Lung microvascular endothelial cell (primary cell): ENCODE measurements at regions not wholly inside any gene's neighbourhood (a gene's known extent, or its start where the extent isn't known, plus 50 kb on each side); places are given as distances from the start of the nearest gene placed in this dataset.
"Not testable (repeated sequence)": the region's sequence is repeated elsewhere in the genome, so short reads cannot be mapped to it uniquely, and the experiment has no call there.

Experiments
- DNase-seq, 2 donors: peaks; one replicate each; pipeline versions ENCODE4 v3.0.0 to v3.0.0-alpha.2; 2010; ENCODE audit warnings: low read depth in 2 of 2

DNA sequence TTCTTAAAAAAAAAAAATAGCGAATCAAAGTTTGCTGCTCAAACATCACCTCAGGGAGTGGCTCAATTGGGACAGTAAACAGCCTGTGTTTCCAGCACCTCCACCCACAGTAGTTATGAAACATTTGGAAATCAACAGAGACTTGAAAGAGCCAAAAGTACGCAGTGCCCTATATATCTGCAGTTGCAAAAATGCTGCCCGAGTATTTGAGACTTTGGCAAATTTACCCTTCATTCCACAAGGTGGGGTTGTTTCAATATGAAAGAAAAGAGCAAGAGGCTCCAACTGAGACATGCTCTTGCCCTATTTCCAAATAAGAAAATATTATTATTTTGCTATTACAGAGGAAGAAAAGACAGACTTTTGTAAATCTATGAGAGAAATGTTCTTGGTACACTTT is 851.1 kb upstream of the RAG2 start:
- no peak for DNase-seq

DNA sequence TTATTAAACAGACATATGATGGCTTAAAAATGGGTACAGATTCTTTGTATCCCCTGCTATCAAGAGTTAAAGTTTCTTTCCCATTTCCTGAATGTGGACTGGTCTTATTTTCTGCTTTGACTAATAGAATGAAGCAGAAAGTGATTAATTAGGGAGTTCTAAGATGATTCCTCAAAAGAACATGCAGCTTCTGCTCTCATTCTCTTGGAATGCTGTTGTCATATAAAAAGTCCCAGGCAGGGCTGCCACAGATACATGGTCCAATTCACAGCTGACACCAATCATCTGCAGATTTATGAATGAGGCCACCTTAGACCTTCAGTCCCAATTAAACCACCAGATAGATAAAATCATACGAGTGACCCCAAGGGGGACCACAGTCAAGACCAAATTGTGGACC is 844.5 kb upstream of the RAG2 start:
- DNase-seq = no peak

DNA sequence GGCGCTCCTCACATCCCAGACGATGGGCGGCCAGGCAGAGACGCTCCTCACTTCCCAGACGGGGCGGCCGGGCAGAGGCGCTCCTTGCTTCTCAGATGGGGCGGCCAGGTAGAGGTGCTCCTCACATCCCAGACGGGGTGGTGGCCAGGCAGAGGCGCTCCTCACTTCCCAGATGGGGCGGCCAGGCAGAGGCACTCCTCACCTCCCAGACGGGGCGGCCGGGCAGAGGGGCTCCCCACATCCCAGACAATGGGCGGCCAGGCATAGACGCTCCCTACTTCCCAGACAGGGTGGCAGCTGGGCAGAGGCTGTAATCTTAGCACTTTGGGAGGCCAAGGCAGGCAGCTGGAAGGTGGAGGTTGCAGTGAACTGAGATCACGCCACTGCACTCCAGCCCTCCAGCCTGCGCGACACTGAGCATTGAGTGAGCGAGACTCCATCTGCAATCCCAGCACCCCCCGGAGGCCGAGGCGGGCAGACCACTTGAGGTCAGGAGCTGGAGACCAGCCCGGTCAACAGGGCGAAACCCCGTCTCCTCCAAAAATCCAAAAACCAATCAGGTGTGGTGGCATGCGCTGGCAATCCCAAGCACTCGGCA is 833.7 kb upstream of the RAG2 start:
- DNase-seq = not testable (repeated sequence)

DNA sequence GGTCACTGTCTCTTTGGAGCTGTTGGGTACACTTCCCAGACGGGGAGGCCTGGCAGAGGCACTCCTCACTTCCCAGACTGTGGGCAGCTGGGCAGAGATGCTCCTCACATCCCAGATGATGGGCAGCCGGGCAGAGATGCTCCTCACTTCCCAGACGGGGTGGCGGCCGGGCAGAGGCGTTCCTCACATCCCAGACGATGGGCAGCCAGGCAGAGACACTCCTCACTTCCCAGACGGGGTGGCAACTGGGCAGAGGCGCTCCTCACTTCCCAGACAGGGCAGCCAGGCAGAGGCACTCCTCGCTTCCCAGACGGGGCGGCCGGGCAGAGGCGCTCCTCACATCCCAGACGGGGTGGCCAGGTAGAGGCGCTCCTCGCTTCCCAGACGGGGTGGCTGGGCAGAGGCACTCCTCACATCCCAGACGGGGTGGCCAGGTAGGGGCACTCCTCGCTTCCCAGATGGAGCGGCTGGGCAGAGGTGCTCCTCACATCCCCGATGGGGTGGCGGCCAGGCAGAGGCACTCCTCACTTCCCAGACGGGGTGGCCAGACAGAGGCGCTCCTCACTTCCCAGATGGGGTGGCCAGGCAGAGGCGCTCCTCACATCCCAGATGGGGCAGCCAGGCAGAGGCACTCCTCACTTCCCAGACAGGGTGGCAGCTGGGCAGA is 833.1 kb upstream of the RAG2 start:
- not testable (repeated sequence) for DNase-seq

DNA sequence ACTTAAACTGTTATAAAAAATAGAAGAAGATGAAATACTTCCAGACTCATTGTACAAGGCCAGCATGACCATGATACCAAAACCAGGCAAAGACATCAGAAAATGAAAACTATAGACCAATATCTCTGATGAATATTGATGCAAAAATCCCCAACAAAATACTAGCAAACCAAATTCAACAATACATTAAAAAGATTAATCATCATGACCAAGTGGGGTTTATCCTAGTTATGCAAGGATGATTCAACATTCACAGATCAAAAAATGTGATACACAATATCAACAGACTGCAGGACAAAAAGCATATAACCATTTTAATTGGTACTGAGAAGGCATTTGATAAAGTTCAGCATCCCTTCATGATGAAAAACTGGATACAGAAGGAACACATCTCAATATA is 824.5 kb upstream of the RAG2 start:
- DNase-seq = no peak

DNA sequence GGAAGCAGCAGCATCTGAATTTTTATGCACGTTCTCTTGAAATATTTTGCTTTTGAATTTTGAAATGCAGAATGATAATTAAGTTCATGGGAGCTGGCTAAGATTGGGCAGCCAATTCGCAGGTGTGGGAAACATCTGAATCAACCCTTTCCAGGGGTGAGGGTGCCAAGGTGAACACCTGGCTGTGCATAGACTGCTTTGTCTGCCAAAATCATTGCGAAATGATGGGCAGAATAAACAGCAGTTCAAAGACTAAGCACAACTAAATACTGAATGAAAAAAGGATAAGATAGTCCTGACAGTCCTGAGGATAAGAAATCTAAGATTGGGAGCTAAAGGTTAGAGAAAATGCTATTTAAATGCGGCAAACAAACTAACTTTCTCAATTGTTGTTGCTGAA is 813.3 kb upstream of the RAG2 start:
- DNase-seq = no peak

DNA sequence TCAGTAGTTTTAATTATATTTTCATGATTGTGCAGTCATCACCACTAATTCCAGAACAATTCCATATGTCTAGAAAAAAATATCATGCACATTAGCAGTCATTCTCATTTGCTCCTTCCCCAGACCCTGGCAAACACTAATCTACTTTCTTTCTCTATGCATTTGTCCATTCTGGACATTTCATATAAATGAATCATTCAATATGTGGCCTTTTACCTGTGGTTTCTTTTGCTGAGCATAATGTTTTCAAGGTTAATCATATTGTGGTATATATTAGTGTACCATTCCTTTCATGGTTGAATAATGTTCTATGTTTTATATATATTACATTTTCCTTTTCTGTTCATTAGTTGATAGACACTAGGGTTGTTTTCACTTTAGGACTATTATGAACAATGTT is 811.1 kb upstream of the RAG2 start:
- DNase-seq = no peak

DNA sequence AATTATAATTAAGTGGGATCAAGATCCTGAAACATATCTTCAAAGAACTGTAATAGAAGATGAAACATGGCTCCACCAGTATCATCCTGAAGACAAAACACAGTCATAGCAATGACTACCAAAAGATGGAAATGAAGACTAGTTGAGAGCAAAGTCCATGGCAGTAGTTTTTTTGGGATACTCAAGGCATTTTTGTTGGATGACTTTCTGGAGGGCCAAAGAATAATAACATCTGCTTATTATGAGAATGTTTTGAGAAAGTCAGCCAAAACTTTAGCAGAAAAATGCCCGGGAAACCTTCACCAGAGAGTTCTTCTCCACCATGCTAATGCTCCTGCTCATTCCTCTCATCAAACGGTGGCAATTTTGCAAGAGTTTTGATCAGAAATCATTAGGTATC is 809.4 kb upstream of the RAG2 start:
- no peak for DNase-seq

DNA sequence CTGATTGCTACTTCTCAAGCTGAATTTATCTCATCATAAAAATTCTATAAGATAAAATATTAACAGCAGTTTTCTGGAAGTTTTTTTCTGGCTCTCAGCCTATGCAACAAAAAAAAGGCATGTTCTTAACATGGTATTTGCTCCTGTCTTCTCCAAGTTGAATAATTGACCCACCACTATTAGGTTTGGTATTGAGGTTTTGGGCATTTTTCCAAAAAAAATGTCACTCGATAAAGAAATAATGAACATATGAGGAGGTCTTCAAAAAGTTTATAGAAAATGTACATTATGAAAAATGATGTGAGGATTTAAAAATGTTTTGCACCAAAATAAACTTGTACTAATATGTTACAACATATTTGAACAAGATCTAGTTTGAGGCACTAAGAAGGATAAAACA is 808.6 kb upstream of the RAG2 start:
- DNase-seq = no peak

DNA sequence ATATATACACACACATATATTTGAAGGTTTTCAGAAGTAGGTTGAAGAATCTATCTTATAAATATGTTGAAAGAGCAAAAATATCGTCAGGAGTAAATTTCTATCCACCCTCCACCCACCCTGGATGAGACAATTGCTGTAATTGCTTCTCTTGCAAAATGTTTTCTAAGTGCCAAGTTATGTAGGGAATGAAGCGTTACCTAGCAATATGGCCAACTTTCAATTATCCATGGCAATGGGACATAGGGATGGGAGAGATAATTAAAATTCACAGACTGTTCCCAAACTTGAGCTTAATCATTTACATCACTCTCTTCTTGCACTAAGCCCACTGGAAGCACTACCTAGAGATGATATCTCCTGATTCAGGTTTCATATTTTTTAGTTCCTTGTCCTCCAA is 806.2 kb upstream of the RAG2 start:
- no peak for DNase-seq

DNA sequence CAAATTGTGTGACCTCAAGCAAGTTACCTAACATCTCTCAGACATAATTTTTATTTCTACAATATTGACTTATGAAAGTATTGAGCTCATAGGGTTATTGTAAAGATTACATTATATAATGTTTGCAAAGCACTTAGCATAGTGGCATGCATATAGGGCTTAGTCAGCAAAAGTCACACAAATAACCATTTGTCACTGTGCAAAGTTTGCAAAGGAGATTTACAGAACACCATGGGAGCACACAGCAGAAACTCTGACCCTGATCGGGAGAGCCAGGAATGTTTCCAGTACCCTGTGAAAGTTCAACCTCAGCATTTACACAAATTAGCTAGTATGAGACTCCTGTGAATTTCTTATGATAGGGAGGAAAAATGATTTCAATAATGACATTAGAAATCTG is 804.6 kb upstream of the RAG2 start:
- DNase-seq = no peak

DNA sequence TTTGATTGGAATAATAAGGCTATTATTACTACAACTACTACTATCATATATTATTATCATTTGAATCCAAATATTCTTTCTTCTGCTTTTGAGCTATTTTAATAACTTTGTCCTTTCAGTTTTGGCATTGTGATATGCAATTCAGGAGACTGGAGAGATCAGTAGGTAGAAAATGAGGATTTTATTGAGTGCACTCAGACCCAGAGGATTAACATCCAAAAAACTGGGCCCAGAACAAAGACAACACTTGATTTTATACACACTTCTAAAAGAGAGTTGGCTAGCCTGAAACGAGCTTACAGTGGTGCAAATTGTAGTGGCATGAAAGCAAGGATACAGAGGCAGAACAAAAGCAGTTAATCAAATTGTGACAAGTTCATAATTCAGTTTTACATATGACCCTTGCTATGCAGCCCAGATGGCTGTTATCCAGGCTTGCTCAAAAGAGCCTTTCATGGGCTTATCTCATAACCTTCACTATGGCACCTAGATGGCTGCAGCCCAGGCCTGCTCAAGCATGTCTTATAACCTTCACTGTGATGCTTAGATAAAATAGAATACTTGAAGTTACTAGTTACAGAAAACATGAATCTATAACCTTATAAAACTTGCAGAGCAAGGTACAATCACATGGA is 796.3 kb upstream of the RAG2 start:
- no peak for DNase-seq

DNA sequence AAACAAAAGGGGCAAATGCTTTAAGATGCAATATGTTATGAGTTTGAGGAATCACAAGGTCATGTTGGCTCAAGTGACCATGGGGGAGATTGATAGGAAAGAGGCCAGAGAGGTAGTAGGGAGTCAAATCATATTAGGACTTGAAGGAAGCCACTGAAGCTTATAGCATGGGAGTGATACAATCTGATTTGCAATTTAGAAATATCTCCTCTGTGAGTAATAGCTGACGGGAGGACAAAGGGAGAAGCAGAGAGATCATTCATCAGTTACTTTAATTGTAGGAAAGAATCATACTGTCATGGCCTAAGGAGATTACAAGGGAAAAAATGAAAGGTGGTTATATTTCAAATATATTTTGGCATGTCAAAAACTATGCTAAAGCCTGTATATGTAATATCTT is 793.6 kb upstream of the RAG2 start:
- no peak for DNase-seq

DNA sequence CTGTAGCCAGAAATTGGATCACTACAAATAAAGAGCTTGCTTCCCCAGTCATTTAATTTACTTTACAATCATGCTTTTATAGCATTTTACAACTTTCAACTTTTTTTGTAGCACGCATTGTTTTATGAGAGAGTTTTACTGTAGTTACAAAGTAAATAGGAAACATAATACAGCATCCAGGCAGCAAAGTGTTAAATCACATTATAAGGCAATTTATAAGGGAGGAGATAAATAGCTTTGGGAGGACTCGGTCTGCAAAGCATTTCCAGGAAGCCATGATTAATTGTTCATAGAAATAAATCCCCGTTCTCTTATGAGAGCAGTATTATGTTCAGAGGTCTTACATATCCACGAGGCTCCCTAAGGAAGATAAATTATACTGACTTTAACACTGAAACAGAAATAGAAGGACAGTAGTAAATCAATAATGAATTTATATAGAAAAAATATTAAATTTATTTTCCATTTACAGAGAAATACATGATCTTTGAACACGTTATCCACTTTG is 792.6 kb upstream of the RAG2 start:
- no peak for DNase-seq

DNA sequence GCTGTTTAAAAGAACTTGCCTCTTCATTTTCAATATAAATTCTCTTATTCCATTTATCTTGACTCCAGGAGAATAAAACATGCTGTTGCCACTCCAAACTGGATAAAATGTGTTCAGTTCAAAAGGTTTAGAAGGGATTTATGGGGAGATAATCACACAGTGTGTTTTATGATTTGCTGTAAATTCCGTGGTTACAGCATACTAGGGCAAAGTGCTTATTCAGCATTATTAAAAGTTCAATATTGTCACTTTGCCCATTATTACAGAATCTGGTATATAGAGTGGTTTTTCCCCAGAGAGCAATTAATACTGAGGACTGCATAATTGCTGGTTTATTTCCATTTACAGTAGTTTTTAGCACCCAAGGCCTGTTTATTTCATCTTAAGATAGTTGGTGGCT is 780.9 kb upstream of the RAG2 start:
- no peak for DNase-seq

DNA sequence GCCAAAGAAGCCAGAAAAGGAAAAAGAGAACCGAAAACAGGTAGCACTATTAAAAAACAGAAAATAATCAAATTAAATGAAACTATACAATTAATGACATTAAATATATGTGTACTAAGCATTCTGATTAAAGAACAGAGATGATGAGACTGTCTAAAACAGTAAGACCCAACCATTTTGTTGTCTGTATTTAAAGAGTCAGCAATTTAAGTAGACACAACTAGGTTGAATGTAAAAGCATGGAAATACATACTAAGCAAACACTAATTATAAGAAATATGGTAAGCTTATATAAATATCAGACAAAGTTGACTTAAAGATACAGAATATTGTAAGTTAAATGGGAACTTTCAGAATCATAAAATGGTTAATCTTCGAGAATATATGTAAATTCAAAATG is 774.6 kb upstream of the RAG2 start:
- DNase-seq = no peak

DNA sequence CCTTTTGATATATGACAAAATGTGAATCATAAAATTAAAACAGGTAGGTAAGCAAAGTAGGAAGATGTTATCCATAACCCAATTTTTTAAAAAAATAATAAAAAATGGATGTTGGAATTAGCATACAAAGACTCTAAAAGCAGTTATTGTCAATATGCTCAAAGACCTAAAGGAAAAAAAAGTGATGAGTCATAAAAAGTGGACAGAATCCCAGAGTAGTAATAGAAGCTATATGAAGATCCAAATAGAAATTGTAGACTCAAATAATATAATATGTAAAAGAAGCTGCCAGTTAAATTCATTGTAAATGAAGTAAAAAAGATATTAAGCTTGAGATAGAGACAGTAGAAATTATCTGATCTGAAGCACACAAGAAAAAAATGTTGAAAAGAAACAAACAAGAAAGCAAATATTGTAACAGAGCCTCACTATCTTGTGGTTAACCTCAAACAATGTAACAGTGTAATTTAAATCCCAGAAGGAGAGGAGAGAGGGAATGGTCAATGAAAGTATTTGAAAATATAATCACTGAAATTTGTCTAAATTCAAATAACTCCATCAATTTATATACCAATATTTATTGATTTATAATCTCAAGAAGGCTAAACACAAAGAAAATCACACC is 773.4 kb upstream of the RAG2 start:
- DNase-seq = no peak

DNA sequence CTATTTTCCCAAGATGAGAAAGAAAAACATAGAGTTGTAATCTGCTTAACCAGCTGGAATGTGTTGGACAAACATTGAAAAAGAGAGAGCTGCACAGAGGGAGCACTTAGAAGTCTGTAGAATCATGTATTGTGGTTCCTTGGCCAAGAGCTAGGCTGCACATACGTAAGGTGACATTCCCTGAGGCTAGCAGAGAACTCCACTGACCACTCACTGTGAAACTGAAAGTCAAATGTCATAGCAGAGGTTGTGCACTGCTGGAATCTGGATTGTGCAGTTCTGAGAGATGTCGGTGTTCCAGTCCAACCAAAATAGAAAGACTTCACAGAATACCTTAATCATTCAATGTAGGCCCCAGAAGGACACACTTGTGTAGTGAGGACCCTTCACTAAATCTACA is 772.8 kb upstream of the RAG2 start:
- DNase-seq = no peak

DNA sequence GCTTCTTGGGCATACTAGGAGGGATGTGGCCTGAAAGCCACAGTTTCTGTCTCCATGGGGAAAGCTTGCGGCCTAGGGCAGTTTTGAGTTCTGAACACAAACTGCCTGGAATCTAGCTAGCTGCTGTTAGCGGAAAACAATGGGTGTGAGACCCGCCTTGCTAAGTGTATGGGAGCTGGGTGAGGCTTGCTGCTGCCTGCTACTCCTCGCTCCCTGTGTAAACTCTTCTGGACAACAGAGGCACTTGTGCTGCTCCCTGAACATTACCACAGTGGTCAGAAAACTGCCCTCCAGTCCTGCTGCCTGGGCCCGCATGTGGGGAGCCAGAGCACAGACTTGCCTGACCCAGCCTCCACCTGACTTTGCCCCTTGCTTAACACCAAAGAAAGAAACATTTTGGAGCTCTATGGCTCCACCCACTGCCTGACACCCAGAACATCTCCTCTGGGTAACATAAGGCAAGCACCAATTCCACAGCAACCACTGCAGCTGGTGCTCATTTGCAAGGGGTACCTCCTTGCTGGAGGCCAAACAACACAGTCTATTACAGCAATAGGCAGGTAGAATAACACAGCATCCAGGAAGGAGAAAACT is 766.3 kb upstream of the RAG2 start:
- no peak for DNase-seq

DNA sequence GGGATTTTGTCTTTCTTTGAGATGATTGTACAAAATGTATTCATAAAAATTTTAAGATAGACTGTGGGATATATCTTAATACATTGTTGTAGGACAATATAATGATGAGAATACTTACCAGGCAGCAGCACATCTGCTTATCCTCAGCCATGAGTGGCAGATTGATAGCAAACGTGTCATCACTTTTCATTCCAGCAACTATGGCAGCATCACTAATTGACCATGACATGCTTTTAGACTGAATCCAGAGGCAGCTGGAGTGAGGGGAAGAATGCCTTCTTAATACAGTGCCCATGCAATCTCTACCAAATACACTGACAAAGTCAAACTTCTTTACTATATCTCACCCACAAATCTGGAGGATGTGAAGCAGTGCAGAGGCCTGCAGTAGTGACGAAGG is 755.2 kb upstream of the RAG2 start:
- no peak for DNase-seq

DNA sequence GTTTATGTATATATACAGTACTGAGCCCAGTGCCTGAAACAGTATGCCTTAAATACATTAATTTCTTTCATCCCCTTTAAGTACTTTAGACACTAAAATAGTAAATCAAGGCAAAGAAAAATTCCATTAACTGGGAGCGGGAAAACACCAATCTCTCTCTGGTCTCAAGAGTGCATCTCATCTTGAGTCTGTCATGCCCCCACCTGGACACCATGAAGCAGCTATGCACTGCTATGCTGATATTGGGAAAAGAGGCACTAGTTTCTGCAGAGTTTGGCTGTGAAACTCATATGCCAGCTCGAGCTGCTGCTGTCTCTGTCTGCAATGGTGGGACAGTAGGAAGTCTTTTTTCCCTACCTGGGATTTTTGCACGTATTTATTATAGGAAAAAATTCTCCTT is 754.4 kb upstream of the RAG2 start:
- DNase-seq = no peak

DNA sequence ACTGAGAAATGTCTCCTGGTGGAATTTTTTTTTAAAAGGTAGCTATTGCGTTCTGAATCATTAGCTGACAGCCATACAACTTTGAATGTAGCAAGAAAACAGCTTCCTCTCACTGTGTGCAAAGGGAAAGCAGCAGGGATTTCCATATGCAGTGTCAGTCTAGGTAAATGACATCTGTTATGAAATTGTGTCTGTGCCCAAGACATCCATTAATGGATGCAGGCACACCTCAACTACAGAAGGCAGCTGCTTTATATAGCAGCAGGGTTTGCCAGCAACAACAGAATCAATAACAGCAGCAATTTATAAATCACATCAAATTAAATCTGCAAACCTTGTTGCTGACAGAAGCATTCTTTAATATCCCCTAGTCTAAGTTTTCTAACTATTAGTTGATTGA is 745.3 kb upstream of the RAG2 start:
- DNase-seq = no peak
